ENCODE measurements at regions not wholly inside any gene's neighbourhood (a gene's known extent, or its start where the extent isn't known, plus 50 kb on each side); places are given as distances from the start of the nearest gene placed in this dataset.

DNA sequence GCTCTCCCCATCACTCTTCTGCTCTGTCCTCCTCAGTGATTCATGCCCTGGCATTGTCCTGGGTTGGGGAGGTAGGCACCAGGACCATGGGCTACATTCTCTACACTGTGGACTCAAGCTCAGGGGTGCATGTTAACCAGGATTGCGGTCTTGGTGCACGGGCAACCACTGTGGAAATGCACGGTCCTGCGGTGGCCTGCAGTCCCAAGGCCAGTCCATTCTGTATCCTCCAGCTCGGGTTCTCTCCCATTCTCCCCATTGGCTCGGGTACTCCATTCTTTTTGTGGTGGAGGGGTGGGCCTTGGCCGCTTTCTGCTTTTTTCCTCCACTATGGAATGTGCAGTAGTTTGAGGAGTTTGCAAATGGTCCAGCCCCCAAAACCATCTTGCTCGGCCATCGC, 215.0 kb upstream of the MYT1L start:
- TF ChIP-seq, protein P1, sequence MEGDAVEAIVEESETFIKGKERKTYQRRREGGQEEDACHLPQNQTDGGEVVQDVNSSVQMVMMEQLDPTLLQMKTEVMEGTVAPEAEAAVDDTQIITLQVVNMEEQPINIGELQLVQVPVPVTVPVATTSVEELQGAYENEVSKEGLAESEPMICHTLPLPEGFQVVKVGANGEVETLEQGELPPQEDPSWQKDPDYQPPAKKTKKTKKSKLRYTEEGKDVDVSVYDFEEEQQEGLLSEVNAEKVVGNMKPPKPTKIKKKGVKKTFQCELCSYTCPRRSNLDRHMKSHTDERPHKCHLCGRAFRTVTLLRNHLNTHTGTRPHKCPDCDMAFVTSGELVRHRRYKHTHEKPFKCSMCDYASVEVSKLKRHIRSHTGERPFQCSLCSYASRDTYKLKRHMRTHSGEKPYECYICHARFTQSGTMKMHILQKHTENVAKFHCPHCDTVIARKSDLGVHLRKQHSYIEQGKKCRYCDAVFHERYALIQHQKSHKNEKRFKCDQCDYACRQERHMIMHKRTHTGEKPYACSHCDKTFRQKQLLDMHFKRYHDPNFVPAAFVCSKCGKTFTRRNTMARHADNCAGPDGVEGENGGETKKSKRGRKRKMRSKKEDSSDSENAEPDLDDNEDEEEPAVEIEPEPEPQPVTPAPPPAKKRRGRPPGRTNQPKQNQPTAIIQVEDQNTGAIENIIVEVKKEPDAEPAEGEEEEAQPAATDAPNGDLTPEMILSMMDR (IDR thresholded peaks at IDR 0.05) = no peak
- TF ChIP-seq POLR2A (IDR thresholded peaks at IDR 0.05) = no peak
- no peak for DNase-seq (ENCODE audit: low spot score in 2 of 2)
- no peak overlapping the region for H3K4me3 ChIP-seq (ENCODE audit: low read depth, poor library complexity, severe bottlenecking)
- WGBS, 2 donors = 95 to 97% methylated on average over 9 of the region's 9 CpGs
- intact Hi-C loops (cut with DNase I; ENCODE audit: low total_unique reads) = no loop called here

DNA sequence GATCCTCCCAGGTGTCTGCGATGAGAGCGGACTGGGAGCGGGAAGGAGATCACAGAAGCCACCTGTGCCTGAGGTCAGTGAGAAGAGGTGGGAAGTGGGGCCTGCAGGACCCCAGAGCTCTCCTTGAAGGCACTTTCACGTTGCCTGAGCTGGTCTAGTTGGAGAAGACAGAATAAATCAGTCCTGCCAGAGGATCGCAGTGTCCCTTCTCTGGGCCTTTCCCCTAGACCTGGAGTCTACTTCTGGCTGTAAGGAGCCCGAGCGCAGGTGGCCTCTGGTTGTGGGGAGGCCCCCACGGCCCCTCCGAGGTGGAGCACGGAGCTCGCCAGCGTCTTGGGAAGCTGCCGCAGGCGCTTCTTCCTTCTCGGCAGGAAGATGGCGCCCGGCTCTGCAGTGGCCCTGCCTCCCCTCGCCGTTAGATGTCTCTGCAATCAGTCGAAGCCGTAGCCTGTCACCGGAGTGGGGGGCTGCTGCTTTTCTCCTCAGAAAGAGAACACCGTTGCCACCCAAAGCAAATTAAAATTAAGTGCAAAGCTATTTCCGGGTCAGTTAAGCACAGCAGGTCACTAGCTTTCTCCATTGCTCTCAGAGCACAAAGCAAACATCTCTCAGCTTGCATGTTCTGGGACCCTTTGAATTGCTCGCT, 212.0 kb upstream of the MYT1L start:
- intact Hi-C loops (cut with DNase I; ENCODE audit: low total_unique reads) = no loop called here
- WGBS, 2 donors = 77 to 79% methylated on average over 25 of the region's 25 CpGs
- H3K4me3 ChIP-seq (ENCODE audit: low read depth, poor library complexity, severe bottlenecking) = no peak overlapping the region
- no peak for TF ChIP-seq POLR2A (IDR thresholded peaks at IDR 0.05)
- TF ChIP-seq, protein P1 (IDR thresholded peaks at IDR 0.05) = no peak
- peak in 1 of 2 donors; percentile 80 for DNase-seq (ENCODE audit: low spot score in 2 of 2)

DNA sequence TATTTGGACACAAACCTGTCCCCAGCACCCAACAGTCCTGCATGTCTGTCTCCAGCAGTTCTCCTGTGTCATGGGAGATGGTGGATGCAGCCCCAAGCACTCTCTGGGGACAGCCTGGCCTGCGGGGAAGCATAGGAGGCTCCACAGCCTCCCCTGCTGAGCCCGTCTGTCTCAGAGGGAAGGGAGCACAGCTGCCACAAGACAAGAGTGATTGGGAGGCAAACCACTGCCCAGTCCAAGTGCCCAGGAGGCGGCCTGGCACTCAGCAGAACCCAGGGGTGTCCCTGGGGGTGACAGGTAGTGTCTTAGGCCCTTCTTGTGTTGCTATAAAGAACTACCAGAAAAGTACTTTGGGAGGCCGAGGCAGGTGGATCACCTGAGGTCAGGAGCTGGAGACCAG, 211.2 kb upstream of the MYT1L start:
- DNase-seq (ENCODE audit: low spot score in 2 of 2) = peak in 1 of 2 donors; percentile 37
- 80 to 91% methylated on average over 4 of the region's 4 CpGs for WGBS, 2 donors
- no peak overlapping the region for H3K4me3 ChIP-seq (ENCODE audit: low read depth, poor library complexity, severe bottlenecking)
- TF ChIP-seq, protein P1 (IDR thresholded peaks at IDR 0.05) = no peak
- TF ChIP-seq POLR2A (IDR thresholded peaks at IDR 0.05) = no peak
- intact Hi-C loops (cut with DNase I; ENCODE audit: low total_unique reads) = no loop called here

DNA sequence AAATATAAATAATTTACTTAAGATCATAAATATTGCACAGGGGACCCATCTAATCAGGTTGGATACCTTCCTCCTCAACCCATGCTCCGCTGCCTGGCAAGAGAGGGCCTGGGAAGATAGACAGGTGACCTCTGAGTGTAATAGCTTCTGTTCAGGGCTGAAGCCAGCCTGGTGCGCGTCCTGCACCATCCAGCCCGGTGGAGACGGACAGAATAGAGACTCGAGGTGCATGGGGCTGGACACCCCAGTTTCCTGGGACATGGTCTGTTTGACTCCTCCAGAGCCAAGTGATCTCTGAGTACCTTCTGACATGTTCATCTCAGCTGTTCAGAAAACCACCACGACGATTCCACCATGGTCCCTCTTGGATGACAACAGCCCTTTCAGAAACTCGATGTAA, 209.3 kb upstream of the MYT1L start:
- no peak for DNase-seq (ENCODE audit: low spot score in 2 of 2)
- no peak for TF ChIP-seq POLR2A (IDR thresholded peaks at IDR 0.05)
- TF ChIP-seq, protein P1 (IDR thresholded peaks at IDR 0.05) = no peak
- no peak overlapping the region for H3K4me3 ChIP-seq (ENCODE audit: low read depth, poor library complexity, severe bottlenecking)
- intact Hi-C loops (cut with DNase I; ENCODE audit: low total_unique reads) = no loop called here
- 81% methylated on average over 9 of the region's 9 CpGs for WGBS, 2 donors

DNA sequence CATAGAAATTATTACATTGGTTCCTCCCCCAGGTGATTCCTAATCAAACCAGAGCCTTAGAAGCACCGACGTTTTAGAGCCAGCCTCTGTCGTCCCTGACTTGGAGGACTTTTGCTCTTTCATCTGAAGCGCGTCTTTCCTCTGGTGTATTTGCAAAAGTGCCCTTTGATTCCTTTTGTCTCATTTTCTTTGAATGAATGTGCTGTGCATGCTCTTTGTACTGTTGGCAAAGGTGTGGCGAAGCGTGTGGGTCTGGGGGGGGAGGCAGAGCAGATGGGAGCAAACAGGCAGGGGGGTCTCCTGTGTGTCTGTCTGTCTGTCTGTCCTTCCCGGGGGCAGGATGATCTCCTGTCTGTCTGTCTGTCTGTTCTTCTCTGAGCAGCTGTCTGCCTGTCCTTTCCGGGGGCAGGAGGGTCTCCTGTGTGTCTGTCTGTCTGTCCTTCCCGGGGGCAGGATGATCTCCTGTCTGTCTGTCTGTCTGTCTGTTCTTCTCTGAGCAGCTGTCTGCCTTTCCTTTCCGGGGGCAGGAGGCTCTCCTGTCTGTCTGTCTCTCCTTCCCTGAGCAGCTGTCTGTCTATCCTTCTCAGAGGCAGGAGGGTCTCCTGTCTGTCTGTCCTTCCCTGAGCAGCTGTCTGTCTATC, 205.5 kb upstream of the MYT1L start:
- DNase-seq (ENCODE audit: low spot score in 2 of 2) = peak in 1 of 2 donors; percentile 58
- H3K4me3 ChIP-seq (ENCODE audit: low read depth, poor library complexity, severe bottlenecking) = no peak overlapping the region
- TF ChIP-seq, protein P1 (IDR thresholded peaks at IDR 0.05) = no peak
- no peak for TF ChIP-seq POLR2A (IDR thresholded peaks at IDR 0.05)
- intact Hi-C loops (cut with DNase I; ENCODE audit: low total_unique reads) = no loop called here
- 69 to 71% methylated on average over 11 of the region's 11 CpGs for WGBS, 2 donors

Data from lower leg skin (tissue), 4 donors.